ENCODE measurements at regions not wholly inside any gene's neighbourhood (a gene's known extent, or its start where the extent isn't known, plus 50 kb on each side); places are given as distances from the start of the nearest gene placed in this dataset.
A peak's percentile ranks its signal among the peaks of the same experiment; 100 is the strongest.

DNA sequence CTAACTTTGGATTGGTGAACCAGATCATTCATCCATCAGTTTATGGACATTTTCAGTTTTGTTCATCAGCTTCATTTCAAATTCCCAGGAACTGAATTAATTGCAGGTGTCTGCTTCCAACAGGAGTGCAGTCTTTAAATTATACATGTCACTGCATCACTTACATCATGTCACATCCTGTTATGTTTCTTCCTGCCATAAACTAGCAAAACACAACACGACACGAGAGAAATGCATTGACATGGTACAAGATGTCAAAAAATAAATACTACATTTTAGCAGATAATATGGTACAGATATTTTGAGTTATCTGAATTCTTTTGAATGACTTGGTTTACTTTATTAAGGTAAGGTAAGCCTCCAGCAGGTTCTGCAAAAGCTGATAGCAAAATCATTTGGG lies 415.5 kb downstream of the NR2F1-AS1 start:
- DNase-seq (ENCODE audit: low read depth): no peak

DNA sequence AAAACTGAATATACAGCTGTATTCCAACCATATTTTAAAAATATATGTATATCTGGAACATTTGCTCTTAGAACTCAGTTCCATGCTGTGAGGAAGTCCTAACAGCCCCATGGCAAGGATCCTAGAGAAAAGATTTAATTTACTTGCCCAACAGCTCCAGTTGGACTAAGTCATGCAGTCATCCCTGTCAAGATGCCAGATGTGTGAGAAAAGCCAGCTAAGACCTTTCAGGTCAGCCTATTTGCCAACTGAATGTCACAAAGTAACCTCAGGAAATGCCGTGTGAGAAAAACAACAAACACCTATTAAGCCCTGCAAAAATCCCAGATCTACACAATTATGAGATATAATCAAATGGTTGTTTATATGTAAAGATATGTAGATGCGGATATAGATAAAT lies 416.3 kb downstream of the NR2F1-AS1 start:
- DNase-seq (ENCODE audit: low read depth): peak; percentile 63

DNA sequence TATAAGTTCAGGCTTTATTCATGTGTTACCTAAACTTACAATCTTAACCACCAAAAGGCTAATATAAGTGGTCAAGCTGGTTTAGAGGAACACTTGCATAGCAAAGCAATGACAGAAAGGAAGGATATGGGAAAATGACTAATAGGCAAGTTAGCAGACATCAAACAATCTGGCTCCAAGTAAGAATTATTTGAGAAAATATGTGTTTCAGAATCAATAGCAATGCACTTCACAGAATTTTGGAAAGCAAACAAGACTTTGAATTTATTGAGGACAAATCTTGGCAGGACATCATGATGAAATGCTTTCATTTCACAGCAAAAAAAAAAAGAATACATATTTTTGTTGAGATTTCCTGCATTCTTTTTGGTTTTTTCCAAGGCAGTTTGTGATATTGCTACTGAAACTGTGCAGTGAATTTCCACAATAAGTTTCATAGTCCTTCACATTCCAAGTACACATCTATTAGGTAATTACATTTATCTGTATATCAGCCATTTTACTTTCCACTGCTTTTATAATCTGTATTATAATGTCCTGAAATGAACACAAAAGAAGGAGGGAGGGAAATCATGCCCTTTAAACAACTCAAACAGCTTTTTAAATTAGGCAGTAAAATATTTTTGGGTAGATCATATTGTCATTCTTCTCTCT lies 417.9 kb downstream of the NR2F1-AS1 start:
- peak; percentile 91 for DNase-seq (ENCODE audit: low read depth)

DNA sequence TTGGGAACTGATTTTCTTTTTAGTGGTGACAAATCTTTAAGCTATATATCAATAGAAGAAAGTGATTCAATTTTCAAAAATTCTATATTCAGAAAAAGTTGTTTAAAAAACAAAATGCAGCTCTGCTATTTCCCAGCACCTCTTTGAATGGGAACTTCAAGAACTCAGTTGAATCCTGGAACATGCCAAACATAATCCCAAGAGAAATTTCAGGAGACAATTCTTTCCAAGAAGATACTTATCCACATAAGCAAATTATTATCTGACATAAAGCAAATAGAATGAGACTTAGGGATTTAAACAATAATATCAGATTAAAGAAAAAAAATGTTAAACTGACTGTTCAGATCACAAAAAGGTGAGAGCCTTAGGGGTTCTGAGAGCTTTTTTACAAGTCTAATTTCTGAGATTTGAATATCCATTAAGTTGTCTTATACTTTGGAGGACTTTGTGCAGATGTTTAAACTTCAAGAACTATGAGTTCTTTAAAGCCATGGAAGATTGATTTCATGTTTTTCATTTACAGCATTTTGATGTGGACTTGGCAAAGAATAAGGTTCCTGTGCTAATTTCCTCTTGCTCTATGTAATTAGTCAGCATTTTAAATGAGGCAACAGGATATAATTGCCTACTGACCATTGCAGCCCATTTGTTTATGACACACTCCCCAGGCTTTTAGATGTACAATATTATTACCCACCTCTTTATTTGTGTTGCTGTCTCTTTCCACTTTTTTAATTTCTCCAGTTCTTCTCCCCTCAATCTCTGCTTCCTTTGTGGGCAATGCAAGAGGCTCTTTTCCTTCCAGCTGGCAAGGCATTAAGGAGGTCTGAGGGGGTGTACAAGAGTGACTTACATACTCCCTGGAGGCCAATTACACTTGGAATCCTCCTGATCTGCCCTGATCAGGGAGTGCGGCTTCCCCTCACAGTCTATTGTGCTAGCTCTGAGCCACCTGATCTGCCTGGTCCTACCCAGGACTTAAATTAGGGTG lies 419.1 kb downstream of the NR2F1-AS1 start:
- DNase-seq (ENCODE audit: low read depth): peak; percentile 51

DNA sequence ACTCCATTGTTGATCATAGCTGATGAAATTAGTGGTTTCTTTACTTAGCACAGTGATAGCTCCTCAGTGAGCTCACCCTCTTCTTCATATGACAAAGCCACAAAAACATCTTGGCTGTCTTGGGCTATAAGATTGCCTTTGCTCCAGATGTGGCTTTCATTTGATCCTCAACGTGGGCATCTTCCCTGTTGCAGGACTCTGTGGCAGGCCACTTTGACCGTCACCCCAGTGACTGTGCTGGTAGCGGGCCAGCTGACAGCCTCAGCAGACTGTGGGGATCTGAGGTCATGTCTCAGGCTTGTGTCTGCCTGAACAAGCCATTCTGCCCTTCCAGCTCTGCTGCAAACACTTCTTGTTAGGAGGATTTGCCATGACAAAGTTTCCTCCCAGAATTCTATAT lies 422.2 kb downstream of the NR2F1-AS1 start:
- DNase-seq (ENCODE audit: low read depth): no peak

DNA sequence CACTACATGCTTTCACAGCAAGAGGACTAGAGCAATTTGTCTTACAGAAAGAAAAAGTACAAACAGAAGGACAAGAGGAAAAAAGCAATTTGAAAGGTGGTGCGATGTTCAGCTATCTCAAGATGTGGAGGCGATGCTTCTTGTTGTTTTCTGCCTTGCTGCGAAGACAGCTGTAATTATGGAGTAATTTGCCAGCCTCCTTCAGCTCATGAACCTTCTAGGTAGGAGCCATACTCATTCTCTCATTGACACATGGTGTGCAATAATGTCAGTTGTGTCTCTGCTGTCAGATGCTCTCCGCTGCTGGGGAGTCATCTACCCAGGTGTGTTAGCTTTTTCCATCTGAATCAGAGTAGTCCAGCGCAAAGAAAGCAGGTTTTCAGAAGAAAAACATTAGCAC lies 424.5 kb downstream of the NR2F1-AS1 start:
- no peak for DNase-seq (ENCODE audit: low read depth)

DNA sequence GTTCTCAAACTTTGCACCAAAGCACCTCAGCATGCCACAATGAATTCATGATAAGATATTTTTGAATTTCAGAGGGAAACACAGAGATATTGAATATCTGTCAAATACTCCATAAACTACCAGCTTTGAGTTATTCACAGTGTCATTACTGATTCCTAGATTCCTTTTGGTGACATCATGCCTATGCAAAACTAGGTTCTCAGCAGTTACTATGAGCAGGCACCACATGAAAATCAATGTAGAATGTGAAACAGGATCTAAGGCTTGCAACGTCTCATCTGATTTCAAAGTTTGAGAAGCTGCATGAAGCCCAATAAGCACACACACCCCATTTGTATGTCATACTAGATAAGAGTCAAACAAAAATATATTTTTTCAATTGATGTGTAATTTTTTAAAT lies 426.5 kb downstream of the NR2F1-AS1 start:
- no peak for DNase-seq (ENCODE audit: low read depth)

DNA sequence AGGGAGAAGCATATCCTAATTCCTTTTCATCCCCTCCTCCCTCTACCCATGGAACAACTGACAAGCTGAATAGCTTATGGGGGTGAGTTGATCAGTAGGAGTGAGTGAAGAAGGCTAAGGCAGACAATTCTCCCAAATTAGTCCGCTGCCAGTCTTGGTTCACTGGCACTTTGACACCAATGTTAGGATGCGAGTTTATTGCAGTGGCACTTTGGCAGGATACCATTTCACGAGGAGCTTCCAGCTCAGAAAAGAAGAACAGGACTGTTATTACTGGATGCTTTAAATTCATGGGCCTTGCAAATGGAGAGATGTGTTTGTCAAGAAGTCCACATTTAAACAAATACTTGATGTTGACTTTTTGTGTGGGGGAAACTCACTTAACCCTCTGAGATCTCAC lies 427.6 kb downstream of the NR2F1-AS1 start:
- no peak for DNase-seq (ENCODE audit: low read depth)

DNA sequence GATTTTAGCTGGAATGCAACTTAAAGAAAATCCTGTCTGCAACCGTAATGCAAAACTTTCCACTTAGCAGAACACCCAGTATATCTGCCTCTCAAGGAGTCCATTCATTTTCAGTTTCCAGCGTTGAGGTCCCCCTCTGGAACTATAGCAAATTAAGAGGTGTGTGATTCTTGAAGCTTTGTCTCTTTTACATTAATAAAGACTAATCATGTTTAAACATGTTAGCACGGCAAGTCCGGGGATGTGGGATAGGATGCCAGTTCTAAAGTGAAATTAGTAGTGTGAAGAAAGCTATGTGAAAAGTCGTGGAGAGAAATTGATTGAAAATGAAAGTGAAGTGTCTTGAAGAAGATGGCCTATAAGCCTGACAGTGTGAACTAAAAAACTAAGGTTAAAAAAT lies 429.1 kb downstream of the NR2F1-AS1 start:
- no peak for DNase-seq (ENCODE audit: low read depth)

DNA sequence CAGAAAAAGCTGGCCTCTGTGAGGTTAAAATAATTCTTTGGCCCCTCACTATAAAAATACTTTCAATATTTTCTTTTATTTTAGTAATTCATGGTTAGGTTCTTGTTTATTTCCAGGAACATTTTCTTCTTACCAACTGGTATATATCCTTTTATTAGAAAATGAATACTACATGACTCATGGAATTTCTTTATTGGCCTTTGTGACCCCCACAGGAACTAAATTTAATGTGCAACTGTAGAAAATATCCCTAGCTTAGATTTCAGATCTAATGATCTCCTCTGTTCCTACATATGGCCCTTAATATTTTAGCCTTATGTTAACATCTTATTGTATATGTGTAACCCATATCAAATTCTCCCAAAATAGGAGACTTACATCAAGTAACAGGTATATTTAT lies 429.9 kb downstream of the NR2F1-AS1 start:
- DNase-seq (ENCODE audit: low read depth): peak; percentile 42

DNA sequence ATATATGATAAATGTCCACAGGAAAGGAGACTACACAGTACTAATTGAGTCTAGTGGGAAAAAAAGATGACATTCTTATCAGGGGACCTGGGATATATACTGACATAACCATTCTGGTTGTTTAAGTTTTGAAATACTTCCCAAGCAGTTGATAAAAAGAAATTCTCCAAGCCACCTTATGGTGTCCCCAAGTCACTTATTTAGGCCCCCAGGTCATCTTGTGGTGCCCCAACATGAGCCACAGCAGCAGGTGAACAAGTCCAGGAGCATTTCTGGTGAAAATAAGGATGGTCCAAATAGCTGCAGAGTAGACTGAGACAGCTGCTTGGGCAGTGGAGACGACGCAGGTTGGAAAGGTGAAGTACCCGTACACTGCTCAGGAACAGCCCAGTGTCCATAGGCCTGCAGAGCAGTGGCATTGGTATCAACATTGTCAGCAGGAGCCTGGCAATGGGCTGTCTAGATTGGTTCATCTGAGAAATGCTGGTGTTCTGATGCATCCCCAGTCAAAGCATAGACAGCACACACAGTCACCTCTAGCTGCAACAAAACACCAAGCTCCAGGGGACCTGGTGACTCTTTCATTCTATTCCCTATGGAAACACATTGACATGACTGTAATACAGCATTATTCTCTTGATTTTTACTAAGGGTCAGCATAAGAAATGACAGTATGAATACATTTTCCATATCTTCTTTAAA lies 430.6 kb downstream of the NR2F1-AS1 start:
- DNase-seq (ENCODE audit: low read depth): peak; percentile 21

DNA sequence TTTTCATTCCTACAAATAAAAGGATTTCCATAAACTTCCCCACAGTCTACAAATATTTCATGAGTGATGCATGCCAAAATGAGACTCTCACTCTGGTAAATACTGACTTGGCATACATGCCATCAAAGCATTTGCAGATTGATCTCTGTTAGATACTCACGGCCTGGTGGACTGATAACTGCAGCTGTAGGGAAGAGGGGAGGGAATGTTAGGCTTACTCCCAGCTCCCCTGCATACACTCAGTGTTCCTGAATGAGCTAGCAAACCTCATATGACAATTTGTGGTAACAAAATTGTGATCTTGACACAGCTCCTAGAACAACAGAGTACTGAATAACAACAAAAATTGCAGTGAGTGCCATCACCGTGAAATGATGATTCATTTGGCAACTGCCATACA lies 435.3 kb downstream of the NR2F1-AS1 start:
- DNase-seq (ENCODE audit: low read depth): no peak

DNA sequence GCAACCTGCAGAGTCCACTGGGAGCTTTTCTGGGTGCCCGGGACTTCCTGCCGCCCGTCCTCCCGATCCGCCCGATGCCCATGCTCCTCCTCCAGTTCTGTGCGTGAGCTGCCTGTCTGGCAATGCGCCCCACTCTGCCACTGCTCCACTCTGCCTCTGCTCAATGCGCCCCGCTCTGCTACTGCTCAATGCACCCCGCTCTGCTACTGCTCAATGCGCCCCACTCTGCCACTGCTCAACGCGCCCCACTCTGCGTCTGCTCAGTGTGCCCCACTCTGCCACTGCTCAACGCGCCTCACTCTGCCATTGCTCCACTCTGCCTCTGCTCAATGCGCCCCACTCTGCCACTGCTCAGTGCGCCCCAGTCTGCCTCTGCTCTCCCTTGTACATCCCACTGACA lies 436.0 kb downstream of the NR2F1-AS1 start:
- no peak for DNase-seq (ENCODE audit: low read depth)

DNA sequence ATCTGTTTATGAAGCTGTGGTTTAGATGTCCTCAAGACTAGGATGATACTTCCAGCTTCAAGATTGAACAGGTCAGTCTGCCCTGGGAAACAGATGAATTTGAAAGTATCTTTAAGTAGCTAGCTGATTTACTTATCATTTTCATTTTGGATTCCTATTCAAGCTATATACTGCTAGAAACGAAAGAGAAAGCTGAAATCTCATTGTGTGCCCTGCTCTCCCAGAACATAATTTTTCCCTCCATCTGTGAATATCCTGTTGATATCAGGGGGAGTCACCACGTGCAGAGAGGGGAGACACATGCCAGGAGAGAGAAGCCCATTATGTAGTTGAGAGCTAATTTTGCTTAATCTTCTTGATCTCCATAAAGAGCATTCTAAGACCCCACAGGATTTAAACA lies 439.1 kb downstream of the NR2F1-AS1 start:
- DNase-seq (ENCODE audit: low read depth): no peak

DNA sequence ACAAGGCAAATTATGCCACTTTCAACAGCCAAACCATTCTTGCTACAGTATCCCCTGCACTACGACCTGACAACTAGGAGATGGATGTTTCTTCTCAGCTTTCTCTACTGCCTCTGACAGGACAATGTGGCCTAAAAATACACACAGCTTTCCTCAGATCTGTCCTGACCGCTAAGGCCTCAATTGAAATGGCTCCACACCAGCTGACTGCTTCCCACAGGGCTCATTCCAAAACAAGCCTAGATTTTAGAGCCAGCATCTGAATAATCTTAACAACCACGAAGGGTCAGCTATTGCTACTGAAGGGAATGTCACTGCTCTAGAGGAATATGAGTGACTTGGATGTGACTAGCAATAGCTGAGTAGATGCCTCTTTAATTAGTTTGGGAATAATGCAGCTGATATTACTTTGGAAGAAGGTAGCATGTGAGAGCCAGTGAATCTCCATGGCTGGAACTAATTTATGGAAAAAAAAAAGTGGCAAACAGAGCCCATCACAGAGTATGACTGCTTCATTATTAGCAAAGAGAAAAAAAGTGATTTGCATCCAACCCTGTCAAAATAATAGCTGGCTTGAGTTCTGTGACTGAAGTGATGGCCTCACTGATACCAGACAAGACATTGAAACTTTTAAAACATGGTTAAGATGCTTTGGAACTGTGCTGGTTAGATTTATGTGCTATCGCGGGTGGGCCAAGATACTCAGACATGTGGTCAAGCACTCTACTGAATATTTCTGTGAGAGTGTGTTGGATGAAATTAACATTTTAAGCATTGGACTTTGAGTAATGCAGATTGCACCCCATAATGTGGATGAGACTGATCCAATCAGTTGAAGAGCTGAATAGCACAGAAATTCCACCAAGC lies 450.2 kb downstream of the NR2F1-AS1 start:
- no peak for DNase-seq (ENCODE audit: low read depth)

DNA sequence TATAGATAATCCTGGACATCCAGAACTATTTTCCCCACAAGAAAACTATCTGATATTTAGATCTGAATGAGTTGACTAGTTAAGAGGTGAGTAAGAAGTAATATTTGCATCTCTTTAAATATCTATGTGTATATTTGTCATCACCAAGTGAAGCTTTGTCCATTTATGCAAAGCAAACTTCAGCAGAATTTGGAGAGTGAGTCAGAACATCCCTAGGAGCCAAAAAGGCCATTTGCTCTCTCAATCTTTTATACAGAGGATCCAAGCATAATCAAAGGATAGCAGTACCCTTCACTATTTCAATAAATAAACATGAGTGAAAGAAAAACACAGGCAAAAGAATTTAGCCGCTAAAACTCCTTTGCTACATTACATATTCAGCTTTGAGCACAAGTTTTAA lies 454.4 kb downstream of the NR2F1-AS1 start:
- no peak for DNase-seq (ENCODE audit: low read depth)

DNA sequence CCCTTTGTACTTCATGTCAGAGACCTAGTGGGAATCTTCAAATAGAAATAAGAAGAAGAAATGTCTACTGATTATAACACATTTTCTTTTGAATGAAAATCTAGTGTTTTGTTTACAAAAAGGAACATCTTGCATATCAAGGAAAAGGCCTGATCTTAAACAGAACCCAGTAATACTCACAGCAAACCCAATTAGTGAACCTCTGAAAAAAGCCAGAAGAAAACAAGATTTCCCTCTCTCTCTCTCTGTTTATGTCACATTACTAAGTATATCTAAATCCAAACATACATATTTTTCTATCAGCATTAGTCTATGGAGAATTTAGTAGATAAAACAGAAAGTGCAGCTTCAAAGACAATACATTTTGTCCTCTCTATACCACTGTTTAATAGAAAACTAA lies 457.9 kb downstream of the NR2F1-AS1 start:
- no peak for DNase-seq (ENCODE audit: low read depth)

DNA sequence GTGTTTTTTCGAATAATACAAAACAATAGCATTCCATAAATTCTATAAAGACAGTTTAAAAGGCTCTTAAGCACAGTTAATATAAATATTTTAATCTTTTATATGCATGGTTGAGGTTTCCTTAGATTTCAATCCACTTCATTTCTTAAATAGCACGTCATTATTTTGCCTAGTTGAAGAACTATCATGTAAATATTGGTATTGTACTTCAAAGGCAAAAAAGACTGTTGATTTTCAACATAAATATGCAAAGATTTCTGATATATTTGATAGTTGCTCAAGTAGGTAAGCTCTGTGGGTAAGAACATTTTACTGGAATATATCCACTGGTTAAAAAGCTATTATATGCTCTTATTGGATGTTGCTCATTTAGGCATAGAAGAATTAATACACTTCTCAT lies 458.6 kb downstream of the NR2F1-AS1 start:
- no peak for DNase-seq (ENCODE audit: low read depth)

DNA sequence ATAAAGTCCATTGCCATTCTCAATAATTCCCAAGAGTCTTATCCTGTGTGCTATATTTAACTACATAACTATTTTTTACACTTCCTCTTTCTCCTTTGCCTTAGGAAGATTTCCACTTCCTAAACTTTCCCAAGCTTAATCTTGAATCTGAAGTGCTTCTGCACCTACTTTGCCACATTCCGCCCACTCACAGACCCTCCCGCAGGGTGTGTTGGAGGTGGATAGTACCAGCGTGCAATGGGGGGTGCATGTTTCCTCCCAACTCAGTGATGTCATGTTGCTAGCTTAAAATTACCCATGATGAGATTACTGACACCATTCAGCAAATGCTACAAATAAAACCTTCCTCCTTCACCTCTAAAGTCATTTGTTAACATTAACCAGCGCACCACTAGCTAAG lies 460.2 kb downstream of the NR2F1-AS1 start:
- DNase-seq (ENCODE audit: low read depth): no peak

DNA sequence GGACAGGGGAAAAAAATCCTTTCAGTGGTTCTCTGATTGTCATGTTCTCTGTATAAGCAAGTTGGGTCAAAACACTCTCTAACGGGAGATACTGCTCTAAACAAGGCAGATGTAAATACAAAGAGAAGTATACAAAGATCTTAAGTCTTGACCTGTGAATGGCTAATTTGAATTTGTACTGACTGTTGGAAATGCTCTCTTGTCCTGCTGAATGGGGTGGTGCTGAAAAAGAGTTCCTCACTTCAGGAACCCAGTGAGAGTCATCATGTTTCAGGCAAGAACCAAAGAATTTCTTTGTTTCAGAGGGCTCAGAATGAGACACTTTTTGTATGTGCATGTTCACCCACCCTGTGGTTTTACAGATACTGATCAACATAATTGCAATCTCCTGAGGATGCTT lies 461.0 kb downstream of the NR2F1-AS1 start:
- DNase-seq (ENCODE audit: low read depth): no peak

Measured in HT1080 (cell line).